WTC11 (cell line): ENCODE measurements at regions not wholly inside any gene's neighbourhood (a gene's known extent, or its start where the extent isn't known, plus 50 kb on each side); places are given as distances from the start of the nearest gene placed in this dataset.

ENCODE experiments used
- CTCF ChIP-seq: fragments of 200-600 bp; IDR thresholded peaks from 2 replicates; pipeline ENCODE4 v1.8.0; 2022; ENCODE audit warnings: antibody characterized with exemption
- FOXJ3 ChIP-seq: sonication (generic); formaldehyde crosslinking; IDR thresholded peaks from 2 replicates; pipeline ENCODE4 v1.9.0; 2021; ENCODE audit warnings: missing genetic modification reagents, mild to moderate bottlenecking, borderline replicate concordance
- SMAD3 ChIP-seq: sonication (generic); formaldehyde crosslinking; IDR thresholded peaks from 2 replicates; pipeline ENCODE4 v1.8.0; 2022; ENCODE audit warnings: missing genetic modification reagents, mild to moderate bottlenecking, borderline replicate concordance

DNA sequence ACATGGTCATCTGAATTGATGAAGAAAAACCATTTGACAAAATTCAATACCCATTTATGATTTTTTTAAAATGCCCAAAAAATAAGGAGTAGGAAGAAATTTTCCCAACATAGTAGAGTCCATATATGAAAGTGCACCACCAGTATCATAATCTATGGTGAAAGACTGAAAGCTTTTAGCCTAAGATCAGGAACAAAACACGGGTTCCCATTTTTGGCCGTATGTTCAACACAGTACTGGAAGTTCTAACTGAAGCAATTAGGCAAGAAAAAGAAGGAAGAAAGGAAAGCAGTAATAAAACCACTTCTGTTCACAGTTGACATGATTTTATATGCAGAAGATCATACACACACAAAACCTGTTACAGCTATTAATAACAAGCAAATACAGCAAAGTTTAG, 227.8 kb upstream of the RAB4A start:
- TF ChIP-seq CTCF = no peak
- TF ChIP-seq SMAD3 (CRISPR knock-in tag) = no peak
- TF ChIP-seq FOXJ3 (CRISPR knock-in tag) = no peak
